HG03159 (cell line): ENCODE measurements at regions not wholly inside any gene's neighbourhood (a gene's known extent, or its start where the extent isn't known, plus 50 kb on each side); places are given as distances from the start of the nearest gene placed in this dataset.
"Not testable (repeated sequence)": the region's sequence is repeated elsewhere in the genome, so short reads cannot be mapped to it uniquely, and the experiment has no call there.

Experiments used
- ATAC-seq: cut with Tn5 transposase; IDR thresholded peaks from one replicate; pipeline ENCODE4 v1.9.1; 2021; ENCODE audit warnings: mild to moderate bottlenecking, moderate library complexity; ENCODE audit not compliant: unreplicated experiment

DNA sequence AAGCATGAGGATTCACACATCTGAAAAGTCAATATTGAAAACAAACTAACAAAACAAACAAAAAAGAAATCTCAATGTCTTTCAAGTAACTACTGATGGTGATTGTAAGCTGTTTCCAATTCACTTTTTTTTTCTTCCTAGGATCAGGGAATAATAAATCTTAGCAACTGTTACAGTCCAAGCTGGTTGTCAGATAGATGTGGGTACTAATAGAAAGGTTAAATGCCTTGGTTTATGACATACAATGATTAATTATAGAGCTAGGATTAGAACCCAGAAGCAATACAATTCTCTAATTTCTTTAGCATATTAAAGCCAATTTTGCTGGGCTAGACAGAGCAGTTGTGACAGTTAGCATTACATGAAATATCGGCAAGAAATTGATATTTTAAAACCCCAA lies 1301.6 kb downstream of the EPHA7 start:
- no peak for ATAC-seq

GRCh38 chr6:92114797-92115196 lies 1304.6 kb downstream of the EPHA7 start:
- no peak for ATAC-seq

- ATAC-seq: no peak
Measured at GRCh38 chr6:92114091-92114675, 1305.2 kb downstream of the EPHA7 start.

DNA sequence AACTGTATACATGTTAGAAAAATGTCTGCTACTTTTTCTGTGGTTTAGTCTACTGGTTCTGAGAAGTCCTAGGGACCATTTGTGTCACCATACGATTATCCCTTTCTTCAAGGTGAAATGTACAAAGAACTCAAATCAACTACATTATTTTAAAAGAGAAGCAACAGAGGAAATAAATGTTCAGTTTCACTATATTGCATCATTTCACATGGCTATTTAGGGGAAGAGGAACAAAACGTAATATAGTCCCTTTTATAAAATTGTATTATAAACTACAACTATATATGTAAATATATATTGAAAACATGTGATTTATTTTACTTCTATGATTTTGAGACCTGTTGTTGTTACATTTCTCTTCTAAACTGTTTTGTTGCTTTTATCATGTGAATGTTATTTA lies 1308.0 kb downstream of the EPHA7 start:
- no peak for ATAC-seq

GRCh38 chr6:92110403-92110802 lies 1309.0 kb downstream of the EPHA7 start:
- ATAC-seq: no peak

GRCh38 chr6:92109956-92110355 lies 1309.4 kb downstream of the EPHA7 start:
- no peak for ATAC-seq

DNA sequence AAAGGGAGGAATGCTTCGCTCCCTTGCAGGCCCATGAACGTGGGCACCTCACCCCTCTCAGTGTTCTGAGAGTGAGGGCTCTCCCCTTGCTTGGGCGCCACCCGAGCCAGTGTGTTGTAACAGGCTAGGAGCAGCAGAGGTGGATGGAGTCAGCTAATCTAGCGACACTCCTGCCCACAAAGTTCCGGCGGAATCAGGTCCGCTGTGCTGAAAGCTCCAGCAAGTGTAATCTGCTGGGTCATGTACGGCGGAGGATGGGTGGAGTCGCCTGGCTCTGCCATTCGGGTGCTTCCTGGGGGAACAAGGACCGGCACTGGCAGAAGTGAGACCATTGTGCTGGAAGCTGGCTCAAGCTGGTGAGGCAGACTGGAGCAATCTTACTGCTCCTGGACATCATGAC lies 1310.1 kb downstream of the EPHA7 start:
- no peak for ATAC-seq

GRCh38 chr6:92086750-92087149 lies 1332.6 kb downstream of the EPHA7 start:
- no peak for ATAC-seq

DNA sequence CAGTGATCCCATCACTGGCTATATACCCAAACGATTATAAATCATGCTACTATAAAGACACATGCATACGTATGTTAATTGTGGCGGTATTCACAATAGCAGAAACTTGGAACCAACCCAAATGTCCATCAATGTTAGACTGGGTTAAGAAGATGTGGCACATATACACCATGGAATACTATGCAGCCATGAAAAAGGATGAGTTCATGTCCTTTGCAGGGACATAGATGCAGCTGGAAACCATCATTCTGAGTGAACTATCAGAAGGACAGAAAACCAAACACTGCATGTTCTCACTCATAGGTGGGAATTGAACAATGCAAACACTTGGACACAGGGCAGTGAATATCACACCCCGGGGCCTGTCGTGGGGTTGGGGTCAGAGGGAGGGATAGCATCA lies 1335.4 kb downstream of the EPHA7 start:
- ATAC-seq: not testable (repeated sequence)

DNA sequence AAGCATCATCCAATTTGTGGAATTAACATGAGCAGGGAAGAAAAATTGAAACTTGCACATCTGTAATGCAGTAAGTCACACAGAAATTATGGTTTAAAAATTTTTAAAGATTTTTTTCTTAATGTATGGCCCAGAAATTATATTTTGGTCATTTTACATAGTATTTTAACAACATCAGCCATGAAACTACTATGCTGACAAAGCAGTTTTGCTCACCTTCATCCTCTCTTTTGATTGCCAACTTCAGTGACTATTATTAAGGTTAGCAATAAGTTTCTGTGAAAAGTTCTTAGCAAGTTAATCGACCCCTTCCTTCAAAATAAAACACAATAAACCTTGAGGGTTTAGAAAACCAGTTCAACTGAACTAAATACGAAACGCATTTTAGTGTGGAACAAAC lies 1347.0 kb downstream of the EPHA7 start:
- no peak for ATAC-seq

DNA sequence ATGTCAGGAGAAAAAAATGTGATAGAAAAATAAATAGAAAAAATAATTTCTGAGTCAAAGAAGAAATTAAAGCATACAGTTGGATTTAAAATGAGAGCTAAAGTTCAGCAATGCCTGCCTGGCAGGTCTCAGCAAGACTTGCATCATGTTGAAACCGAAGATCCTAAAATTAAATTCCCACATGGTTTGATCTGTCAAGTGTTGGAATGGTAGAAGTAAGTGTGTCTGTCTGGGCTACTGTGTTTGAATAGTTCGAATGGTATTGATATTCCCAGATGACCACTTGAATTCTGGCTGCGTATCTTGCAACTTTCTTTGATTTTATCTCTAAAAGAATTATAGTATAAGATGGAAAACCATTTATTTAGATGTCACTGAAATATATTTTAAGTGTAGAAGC lies 1349.6 kb downstream of the EPHA7 start:
- no peak for ATAC-seq

GRCh38 chr6:92052513-92052912 lies 1366.8 kb downstream of the EPHA7 start:
- ATAC-seq: no peak

DNA sequence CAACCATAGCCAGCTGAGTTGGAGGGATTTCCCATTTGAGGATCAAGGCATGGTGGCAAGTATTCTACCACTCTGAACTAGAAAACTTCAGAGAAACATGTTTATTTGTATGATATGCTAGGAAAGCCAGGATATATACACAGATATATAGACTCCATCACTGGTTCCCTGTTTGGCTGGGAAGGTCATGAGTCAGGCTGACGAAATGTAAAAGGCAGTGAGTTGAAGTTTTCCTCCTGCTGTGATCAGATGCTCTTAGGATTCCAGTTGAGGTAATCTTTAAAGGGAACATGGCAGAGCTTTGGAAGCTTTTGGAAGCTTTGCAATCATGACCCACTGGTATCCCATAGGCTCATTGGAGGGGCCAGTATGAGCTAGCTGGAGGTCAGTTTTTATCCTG lies 1369.1 kb downstream of the EPHA7 start:
- ATAC-seq: no peak

- no peak for ATAC-seq
Measured at GRCh38 chr6:92047860-92048259, 1371.5 kb downstream of the EPHA7 start.

GRCh38 chr6:92047152-92047850 lies 1372.1 kb downstream of the EPHA7 start:
- no peak for ATAC-seq

DNA sequence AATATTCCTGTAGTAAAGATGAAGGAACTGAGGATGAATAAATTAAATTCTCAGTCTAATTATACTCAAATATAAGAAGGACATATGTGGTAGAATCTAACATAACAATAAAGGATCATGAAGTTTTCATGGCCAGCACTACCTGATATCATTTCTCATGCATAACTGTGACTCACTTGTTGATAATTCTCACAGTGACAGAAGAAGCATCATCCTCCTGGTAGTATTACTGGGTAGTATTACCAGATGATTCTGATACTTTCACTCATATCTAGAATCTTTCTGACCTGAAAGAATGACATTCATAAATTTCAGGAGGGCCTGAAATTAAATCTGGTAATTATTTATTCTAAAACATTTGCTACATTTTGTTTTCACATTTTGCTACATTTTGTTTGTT lies 1375.0 kb downstream of the EPHA7 start:
- no peak for ATAC-seq

- no peak for ATAC-seq
Measured at GRCh38 chr6:92043777-92044176, 1375.6 kb downstream of the EPHA7 start.

GRCh38 chr6:92026878-92027277 lies 1392.5 kb downstream of the EPHA7 start:
- ATAC-seq: no peak

- ATAC-seq: no peak
Measured at GRCh38 chr6:92024881-92025280, 1394.5 kb downstream of the EPHA7 start.

DNA sequence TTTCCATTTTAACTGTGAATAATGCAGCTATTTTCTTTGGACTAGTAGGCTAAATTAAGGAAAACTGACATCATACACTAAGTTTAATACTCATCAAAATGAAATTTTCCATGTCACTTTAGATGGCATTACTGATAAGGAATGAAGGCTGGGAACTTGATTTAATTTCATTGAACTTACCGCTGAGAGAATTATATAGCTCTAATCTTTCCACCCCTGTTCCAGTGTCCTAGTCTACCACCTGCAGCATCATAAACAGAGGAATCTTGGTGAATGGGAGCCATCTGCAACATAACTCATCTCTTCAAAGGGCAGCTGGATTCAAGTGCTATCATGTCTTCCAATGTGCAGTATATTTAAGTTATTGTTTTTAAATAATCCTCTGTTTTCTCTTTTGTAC lies 1395.2 kb downstream of the EPHA7 start:
- ATAC-seq: no peak

GRCh38 chr6:92023410-92023966 lies 1395.9 kb downstream of the EPHA7 start:
- no peak for ATAC-seq

GRCh38 chr6:92011681-92012245 lies 1407.6 kb downstream of the EPHA7 start:
- ATAC-seq: no peak
